ENCODE measurements at regions not wholly inside any gene's neighbourhood (a gene's known extent, or its start where the extent isn't known, plus 50 kb on each side); places are given as distances from the start of the nearest gene placed in this dataset.
"Not testable (repeated sequence)": the region's sequence is repeated elsewhere in the genome, so short reads cannot be mapped to it uniquely, and the experiment has no call there.

- no peak for DNase-seq (ENCODE audit: low read depth)
- TF ChIP-seq, protein P1, sequence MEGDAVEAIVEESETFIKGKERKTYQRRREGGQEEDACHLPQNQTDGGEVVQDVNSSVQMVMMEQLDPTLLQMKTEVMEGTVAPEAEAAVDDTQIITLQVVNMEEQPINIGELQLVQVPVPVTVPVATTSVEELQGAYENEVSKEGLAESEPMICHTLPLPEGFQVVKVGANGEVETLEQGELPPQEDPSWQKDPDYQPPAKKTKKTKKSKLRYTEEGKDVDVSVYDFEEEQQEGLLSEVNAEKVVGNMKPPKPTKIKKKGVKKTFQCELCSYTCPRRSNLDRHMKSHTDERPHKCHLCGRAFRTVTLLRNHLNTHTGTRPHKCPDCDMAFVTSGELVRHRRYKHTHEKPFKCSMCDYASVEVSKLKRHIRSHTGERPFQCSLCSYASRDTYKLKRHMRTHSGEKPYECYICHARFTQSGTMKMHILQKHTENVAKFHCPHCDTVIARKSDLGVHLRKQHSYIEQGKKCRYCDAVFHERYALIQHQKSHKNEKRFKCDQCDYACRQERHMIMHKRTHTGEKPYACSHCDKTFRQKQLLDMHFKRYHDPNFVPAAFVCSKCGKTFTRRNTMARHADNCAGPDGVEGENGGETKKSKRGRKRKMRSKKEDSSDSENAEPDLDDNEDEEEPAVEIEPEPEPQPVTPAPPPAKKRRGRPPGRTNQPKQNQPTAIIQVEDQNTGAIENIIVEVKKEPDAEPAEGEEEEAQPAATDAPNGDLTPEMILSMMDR (IDR thresholded peaks at IDR 0.05; ENCODE audit: insufficient read depth, low read depth, low read length, missing control alignments): no peak
- H3K4me3 ChIP-seq (ENCODE audit: low read depth, low read length): no peak overlapping the region
These were observed 558.4 kb downstream of the PIK3C3 start for GRCh38 chr18:42513441-42513840.

GRCh38 chr18:42514512-42514911 is 559.5 kb downstream of the PIK3C3 start:
- no peak overlapping the region for H3K4me3 ChIP-seq (ENCODE audit: low read depth, low read length)
- no peak for DNase-seq (ENCODE audit: low read depth)
- TF ChIP-seq, protein P1 (IDR thresholded peaks at IDR 0.05; ENCODE audit: insufficient read depth, low read depth, low read length, missing control alignments): no peak

DNA sequence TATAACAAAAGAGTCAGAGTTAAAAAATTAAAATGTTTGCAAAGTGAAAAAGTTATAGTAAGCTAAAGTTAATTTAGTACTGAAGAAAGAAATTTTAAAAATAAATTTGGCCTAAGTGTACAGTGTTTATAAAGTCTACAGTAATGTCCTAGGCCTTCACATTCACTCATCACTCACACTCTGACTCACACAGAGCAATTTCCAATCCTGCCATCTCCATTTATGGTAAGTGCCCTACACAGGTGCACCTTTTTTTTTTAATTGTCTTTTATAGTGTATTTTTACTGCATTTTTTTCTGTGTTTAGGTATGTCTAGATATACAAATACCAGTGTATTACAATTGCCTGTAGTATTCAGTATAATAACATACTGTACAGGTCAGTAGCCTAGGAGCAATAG is 562.9 kb downstream of the PIK3C3 start:
- H3K4me3 ChIP-seq (ENCODE audit: low read depth, low read length): no peak overlapping the region
- no peak for DNase-seq (ENCODE audit: low read depth)
- TF ChIP-seq, protein P1 (IDR thresholded peaks at IDR 0.05; ENCODE audit: insufficient read depth, low read depth, low read length, missing control alignments): no peak

GRCh38 chr18:42518331-42518730 is 563.3 kb downstream of the PIK3C3 start:
- H3K4me3 ChIP-seq (ENCODE audit: low read depth, low read length); DNase-seq (ENCODE audit: low read depth): not testable (repeated sequence)

- TF ChIP-seq, protein P1 (IDR thresholded peaks at IDR 0.05; ENCODE audit: insufficient read depth, low read depth, low read length, missing control alignments): no peak
- H3K4me3 ChIP-seq (ENCODE audit: low read depth, low read length): no peak overlapping the region
- DNase-seq (ENCODE audit: low read depth): no peak
These were observed 565.1 kb downstream of the PIK3C3 start for GRCh38 chr18:42520138-42520537.

GRCh38 chr18:42525905-42526304 is 570.9 kb downstream of the PIK3C3 start:
- TF ChIP-seq, protein P1 (IDR thresholded peaks at IDR 0.05; ENCODE audit: insufficient read depth, low read depth, low read length, missing control alignments): no peak
- H3K4me3 ChIP-seq (ENCODE audit: low read depth, low read length): no peak overlapping the region
- no peak for DNase-seq (ENCODE audit: low read depth)

DNA sequence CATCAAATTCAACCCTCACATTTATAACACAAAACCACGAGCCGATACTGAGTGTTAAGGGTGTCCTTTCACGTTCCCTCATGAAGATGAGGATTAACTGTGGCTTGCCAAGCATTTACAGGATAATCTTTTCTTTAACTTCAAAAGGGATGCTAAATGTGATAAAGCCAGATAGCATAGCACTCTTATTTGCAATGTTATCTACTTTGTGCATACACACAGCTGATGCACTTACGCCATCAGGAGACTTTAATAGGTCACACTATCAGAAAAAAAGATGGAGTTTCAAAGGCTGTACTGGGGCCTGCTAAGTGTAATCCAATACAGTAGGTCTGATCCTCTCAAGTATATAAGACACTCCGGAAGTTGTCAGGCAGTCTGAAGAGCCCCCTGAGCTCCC is 572.7 kb downstream of the PIK3C3 start:
- TF ChIP-seq, protein P1 (IDR thresholded peaks at IDR 0.05; ENCODE audit: insufficient read depth, low read depth, low read length, missing control alignments): no peak
- DNase-seq (ENCODE audit: low read depth): no peak

More for the DNA sequence above, 572.7 kb downstream of the PIK3C3 start:
- H3K4me3 ChIP-seq (ENCODE audit: low read depth, low read length): no peak overlapping the region
